Loucy (cell line): ENCODE measurements at regions not wholly inside any gene's neighbourhood (a gene's known extent, or its start where the extent isn't known, plus 50 kb on each side); places are given as distances from the start of the nearest gene placed in this dataset.

ENCODE experiments used
- EZH2phosphoT487 ChIP-seq: fragments of 200-600 bp; IDR thresholded peaks from 2 replicates; pipeline ENCODE4 v1.6.1; 2018; ENCODE audit warnings: antibody characterized with exemption, mild to moderate bottlenecking, moderate library complexity, borderline replicate concordance
- TF ChIP-seq, protein P1 (sequence below): fragments of 200-600 bp; sonication (generic); conservative IDR thresholded peaks from 2 replicates; pipeline ENCODE4 v1.5.1; 2014; ENCODE audit warnings: mild to moderate bottlenecking, antibody characterized with exemption, low read length

DNA sequence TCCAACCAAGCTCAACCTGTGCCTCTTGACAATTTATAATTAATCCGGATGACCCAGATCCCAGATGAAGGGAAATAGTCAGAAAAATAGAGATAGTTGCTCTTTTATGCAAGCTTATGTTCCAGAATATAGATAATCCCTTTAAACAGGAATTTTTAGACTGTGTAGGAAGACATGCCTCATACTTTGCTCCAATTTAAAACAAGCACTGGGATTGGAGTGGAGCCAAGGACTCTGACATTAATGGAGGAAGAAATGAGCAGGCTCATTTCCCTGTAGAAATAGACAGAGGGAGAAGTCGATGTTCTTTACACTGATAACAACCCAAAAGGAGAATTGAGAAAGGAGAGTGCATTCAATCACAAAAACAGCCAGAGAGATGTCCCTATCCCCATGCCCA lies 70.1 kb upstream of the LRRC55 start:
- TF ChIP-seq, protein P1, sequence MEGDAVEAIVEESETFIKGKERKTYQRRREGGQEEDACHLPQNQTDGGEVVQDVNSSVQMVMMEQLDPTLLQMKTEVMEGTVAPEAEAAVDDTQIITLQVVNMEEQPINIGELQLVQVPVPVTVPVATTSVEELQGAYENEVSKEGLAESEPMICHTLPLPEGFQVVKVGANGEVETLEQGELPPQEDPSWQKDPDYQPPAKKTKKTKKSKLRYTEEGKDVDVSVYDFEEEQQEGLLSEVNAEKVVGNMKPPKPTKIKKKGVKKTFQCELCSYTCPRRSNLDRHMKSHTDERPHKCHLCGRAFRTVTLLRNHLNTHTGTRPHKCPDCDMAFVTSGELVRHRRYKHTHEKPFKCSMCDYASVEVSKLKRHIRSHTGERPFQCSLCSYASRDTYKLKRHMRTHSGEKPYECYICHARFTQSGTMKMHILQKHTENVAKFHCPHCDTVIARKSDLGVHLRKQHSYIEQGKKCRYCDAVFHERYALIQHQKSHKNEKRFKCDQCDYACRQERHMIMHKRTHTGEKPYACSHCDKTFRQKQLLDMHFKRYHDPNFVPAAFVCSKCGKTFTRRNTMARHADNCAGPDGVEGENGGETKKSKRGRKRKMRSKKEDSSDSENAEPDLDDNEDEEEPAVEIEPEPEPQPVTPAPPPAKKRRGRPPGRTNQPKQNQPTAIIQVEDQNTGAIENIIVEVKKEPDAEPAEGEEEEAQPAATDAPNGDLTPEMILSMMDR: no peak
- TF ChIP-seq EZH2phosphoT487: no peak
